NCI-H774 (cell line): ENCODE measurements at regions not wholly inside any gene's neighbourhood (a gene's known extent, or its start where the extent isn't known, plus 50 kb on each side); places are given as distances from the start of the nearest gene placed in this dataset.
"Not testable (repeated sequence)": the region's sequence is repeated elsewhere in the genome, so short reads cannot be mapped to it uniquely, and the experiment has no call there.

Experiments
- DNase-seq: peaks from one replicate; lab custom pipeline; 2025; lab: John Stamatoyannopoulos, UW

GRCh38 chr4:137956256-137956655 lies 285.9 kb downstream of the SLC7A11 start:
- no peak for DNase-seq

GRCh38 chr4:137955595-137955994 lies 286.6 kb downstream of the SLC7A11 start:
- no peak for DNase-seq

- no peak for DNase-seq
These were observed 290.0 kb downstream of the SLC7A11 start for GRCh38 chr4:137952116-137952515.

- DNase-seq = no peak
These were observed 291.9 kb downstream of the SLC7A11 start for GRCh38 chr4:137950286-137950685.

GRCh38 chr4:137949746-137950145 lies 292.4 kb downstream of the SLC7A11 start:
- DNase-seq = no peak

- no peak for DNase-seq
These were observed 295.5 kb downstream of the SLC7A11 start for GRCh38 chr4:137946453-137947174.

GRCh38 chr4:137942815-137943214 lies 299.3 kb downstream of the SLC7A11 start:
- not testable (repeated sequence) for DNase-seq

GRCh38 chr4:137942015-137942515 lies 300.1 kb downstream of the SLC7A11 start:
- DNase-seq = not testable (repeated sequence)

GRCh38 chr4:137934911-137935310 lies 307.2 kb downstream of the SLC7A11 start:
- DNase-seq = no peak

GRCh38 chr4:137934046-137934445 lies 308.1 kb downstream of the SLC7A11 start:
- no peak for DNase-seq

- DNase-seq = no peak
These were observed 314.2 kb downstream of the SLC7A11 start for GRCh38 chr4:137927972-137928371.

- no peak for DNase-seq
These were observed 318.7 kb downstream of the SLC7A11 start for GRCh38 chr4:137923494-137923893.

GRCh38 chr4:137922721-137923120 lies 319.4 kb downstream of the SLC7A11 start:
- DNase-seq = no peak

- DNase-seq = no peak
These were observed 332.4 kb downstream of the SLC7A11 start for GRCh38 chr4:137909529-137910309.

GRCh38 chr4:137905930-137906329 lies 336.2 kb downstream of the SLC7A11 start:
- no peak for DNase-seq

- no peak for DNase-seq
These were observed 341.0 kb downstream of the SLC7A11 start for GRCh38 chr4:137901114-137901513.

GRCh38 chr4:137896221-137896737 lies 345.9 kb downstream of the SLC7A11 start:
- no peak for DNase-seq

- not testable (repeated sequence) for DNase-seq
These were observed 346.6 kb downstream of the SLC7A11 start for GRCh38 chr4:137895515-137895914.

GRCh38 chr4:137892134-137892533 lies 350.0 kb downstream of the SLC7A11 start:
- DNase-seq = no peak

GRCh38 chr4:137890812-137891211 lies 351.3 kb downstream of the SLC7A11 start:
- DNase-seq = no peak

GRCh38 chr4:137881641-137882040 lies 349.3 kb upstream of the PCDH18 start:
- no peak for DNase-seq

GRCh38 chr4:137868067-137868466 lies 335.8 kb upstream of the PCDH18 start:
- not testable (repeated sequence) for DNase-seq

- no peak for DNase-seq
These were observed 334.4 kb upstream of the PCDH18 start for GRCh38 chr4:137866671-137867070.
